IMR-90 (cell line): ENCODE measurements at regions not wholly inside any gene's neighbourhood (a gene's known extent, or its start where the extent isn't known, plus 50 kb on each side); places are given as distances from the start of the nearest gene placed in this dataset.

Experiments
- ATAC-seq: fragments of 200-7000 bp; cut with Tn5 transposase; 2 replicates; pipeline ENCODE4 v1.9.1; 2020; ENCODE audit warnings: low read depth, mild to moderate bottlenecking, moderate library complexity
- BruUV-seq: library from RNA; stranded (reverse); fragments of 400-500 nt; replicated peaks from 2 replicates; lab custom pipeline; 2021; lab: Mats Ljungman, UMichigan
- CTCF ChIA-PET: fragments of 300-600 bp; formaldehyde crosslinking; extraction: SDS; loops from one replicate; lab custom pipeline; 2021; ENCODE audit warnings: antibody characterized with exemption; lab: Yijun Ruan, JAX
- POLR2A ChIA-PET: fragments of 300-600 bp; sonication (Branson Sonifier 250); formaldehyde crosslinking; loops from one replicate; lab custom pipeline; 2022; ENCODE audit warnings: antibody characterized with exemption; ENCODE audit not compliant: unreplicated experiment; lab: Charles Lee
- DNase-seq: peaks from one replicate; pipeline ENCODE4 v3.0.0; 2013
- H2AFZ ChIP-seq: replicated peaks from 2 replicates; pipeline ENCODE3; 2013; ENCODE audit warnings: low read length, mild to moderate bottlenecking; ENCODE audit not compliant: poor library complexity
- H2AK5ac ChIP-seq: 2 replicates; pipeline ENCODE4 v1.6.1; 2013; ENCODE audit warnings: low read depth, low read length, inconsistent platforms
- H2AK9ac ChIP-seq: replicated peaks from 2 replicates; pipeline ENCODE3; 2013; ENCODE audit warnings: mild to moderate bottlenecking, low read depth, low read length, moderate library complexity; ENCODE audit not compliant: poor library complexity
- H2BK120ac ChIP-seq: 2 replicates; pipeline ENCODE4 v1.6.1; 2013; ENCODE audit warnings: low read depth, low read length, inconsistent platforms
- H2BK15ac ChIP-seq: 3 replicates; pipeline ENCODE4 v1.6.1; 2013; ENCODE audit warnings: low read depth, low read length, inconsistent platforms
- H2BK20ac ChIP-seq: 2 replicates; pipeline ENCODE4 v1.6.1; 2013; ENCODE audit warnings: low read depth, mild to moderate bottlenecking, inconsistent platforms, low read length, moderate library complexity
- H2BK5ac ChIP-seq: 2 replicates; pipeline ENCODE4 v1.6.1; 2013; ENCODE audit warnings: mild to moderate bottlenecking, low read depth, low read length, inconsistent platforms; ENCODE audit not compliant: poor library complexity, severe bottlenecking
- H3K14ac ChIP-seq: replicated peaks from 2 replicates; pipeline ENCODE4 v1.6.1; 2013; ENCODE audit warnings: low read depth, low read length, inconsistent platforms
- H3K18ac ChIP-seq: 2 replicates; pipeline ENCODE4 v1.6.1; 2013; ENCODE audit warnings: low read depth, low read length, control low read depth
- H3K23ac ChIP-seq: 2 replicates; pipeline ENCODE4 v1.6.1; 2013; ENCODE audit warnings: low read depth, low read length, inconsistent platforms
- H3K27ac ChIP-seq: 2 replicates; pipeline ENCODE4 v1.5.1; 2013; ENCODE audit warnings: mild to moderate bottlenecking, control low read depth, low read length; ENCODE audit not compliant: insufficient read depth
- H3K27me3 ChIP-seq: 2 replicates; pipeline ENCODE4 v1.6.1; 2013; ENCODE audit warnings: low read length; ENCODE audit not compliant: control insufficient read depth, insufficient read depth
- H3K36me3 ChIP-seq: 2 replicates; pipeline ENCODE4 v1.6.1; 2013; ENCODE audit warnings: low read length, mixed read lengths; ENCODE audit not compliant: control insufficient read depth, insufficient read depth
- H3K4ac ChIP-seq: 2 replicates; pipeline ENCODE4 v1.6.1; 2013; ENCODE audit warnings: low read depth, low read length, inconsistent platforms
- H3K4me1 ChIP-seq: 2 replicates; pipeline ENCODE4 v1.6.1; 2013; ENCODE audit warnings: low read length, mixed read lengths; ENCODE audit not compliant: control insufficient read depth, insufficient read depth
- H3K4me2 ChIP-seq: 2 replicates; pipeline ENCODE4 v1.6.1; 2013; ENCODE audit warnings: low read depth, mild to moderate bottlenecking, control low read depth, low read length, moderate library complexity
- H3K4me3 ChIP-seq: 2 replicates; pipeline ENCODE4 v1.5.1; 2013; ENCODE audit warnings: low read depth, mild to moderate bottlenecking, control low read depth, low read length, moderate library complexity; ENCODE audit not compliant: insufficient read depth
- H3K56ac ChIP-seq: 2 replicates; pipeline ENCODE4 v1.6.1; 2013; ENCODE audit warnings: low read length, inconsistent platforms; ENCODE audit not compliant: insufficient read depth; ENCODE audit errors: extremely low read depth
- H3K79me1 ChIP-seq, 2 experiments: 2 replicates each; pipeline ENCODE4 v1.6.1; 2013; ENCODE audit warnings: low read length in 2 of 2, inconsistent platforms in 1 of 2, low read depth in 1 of 2
- H3K9ac ChIP-seq: 2 replicates; pipeline ENCODE4 v1.6.1; 2013; ENCODE audit warnings: low read depth, low read length, control low read depth
- H3K9me1 ChIP-seq: 2 replicates; pipeline ENCODE4 v1.6.1; 2013; ENCODE audit warnings: low read length, inconsistent platforms; ENCODE audit not compliant: insufficient read depth
- H3K9me3 ChIP-seq: 2 replicates; pipeline ENCODE4 v1.6.1; 2013; ENCODE audit warnings: low read length; ENCODE audit not compliant: control insufficient read depth, insufficient read depth
- H4K20me1 ChIP-seq: 2 replicates; pipeline ENCODE4 v1.6.1; 2013; ENCODE audit warnings: low read length, inconsistent platforms; ENCODE audit not compliant: insufficient read depth
- H4K5ac ChIP-seq: 2 replicates; pipeline ENCODE4 v1.6.1; 2013; ENCODE audit warnings: mild to moderate bottlenecking, low read depth, low read length, control low read depth
- H4K8ac ChIP-seq, 2 experiments: 2 replicates each; pipeline ENCODE4 v1.6.1; 2013; ENCODE audit warnings: low read depth in 2 of 2, low read length in 2 of 2, control low read depth in 1 of 2, inconsistent platforms in 1 of 2
- H4K91ac ChIP-seq: 2 replicates; pipeline ENCODE4 v1.6.1; 2013; ENCODE audit warnings: low read depth, low read length, inconsistent platforms; ENCODE audit not compliant: insufficient read depth
- BHLHE40 ChIP-seq: fragments of 150-350 bp; IDR thresholded peaks from 2 replicates; pipeline ENCODE4 v1.6.1; 2016; ENCODE audit warnings: mild to moderate bottlenecking, low read depth, low read length
- CEBPB ChIP-seq: IDR thresholded peaks from 2 replicates; pipeline ENCODE4 v1.6.1; 2012; ENCODE audit warnings: low read depth, low read length, improper control_type of control experiment
- CHD1 ChIP-seq: IDR thresholded peaks from 2 replicates; pipeline ENCODE4 v1.6.1; 2012; ENCODE audit warnings: low read depth, low read length, improper control_type of control experiment
- ELK1 ChIP-seq: fragments of 150-350 bp; IDR thresholded peaks from 2 replicates; pipeline ENCODE4 v1.6.1; 2016; ENCODE audit warnings: low read depth, mild to moderate bottlenecking, low read length, moderate library complexity, borderline replicate concordance
- FOS ChIP-seq: fragments of 150-350 bp; IDR thresholded peaks from 2 replicates; pipeline ENCODE4 v1.6.1; 2016; ENCODE audit warnings: low read depth, low read length
- RAD21 ChIP-seq: IDR thresholded peaks from 2 replicates; pipeline ENCODE4 v1.6.1; 2012; ENCODE audit warnings: low read length, improper control_type of control experiment
- RCOR1 ChIP-seq: IDR thresholded peaks from 2 replicates; pipeline ENCODE4 v1.6.1; 2012; ENCODE audit warnings: mild to moderate bottlenecking, low read length, improper control_type of control experiment; ENCODE audit not compliant: insufficient replicate concordance
- WGBS, 2 experiments: methylation state at CpG; one replicate each; pipeline versions ENCODE4 v1.1.5 to v1.1.7; 2013; ENCODE audit warnings: missing lambda C conversion rate in 2 of 2; ENCODE audit not compliant: insufficient read length in 1 of 2; ENCODE audit errors: extremely low coverage in 2 of 2; 5-methylcytosine and 5-hydroxymethylcytosine counted together
- dilution Hi-C: fragments of 300-500 bp; cut with HindIII; formaldehyde crosslinking; loops from one replicate; pipeline ENCODE4 v1.14.3; 2018; ENCODE audit warnings: low sequenced_read_pairs; ENCODE audit not compliant: unreplicated experiment
- in situ Hi-C: fragments of 300-500 bp; cut with MboI; formaldehyde crosslinking; loops from 3 replicates; pipeline ENCODE4 v1.14.3; 2019; ENCODE audit warnings: low sequenced_read_pairs, inconsistent platforms, mixed read lengths
- intact Hi-C: fragments of 100-400 bp; cut with micrococcal nuclease; formaldehyde crosslinking; loops from 2 replicates; pipeline ENCODE4 v1.10.0; 2022

DNA sequence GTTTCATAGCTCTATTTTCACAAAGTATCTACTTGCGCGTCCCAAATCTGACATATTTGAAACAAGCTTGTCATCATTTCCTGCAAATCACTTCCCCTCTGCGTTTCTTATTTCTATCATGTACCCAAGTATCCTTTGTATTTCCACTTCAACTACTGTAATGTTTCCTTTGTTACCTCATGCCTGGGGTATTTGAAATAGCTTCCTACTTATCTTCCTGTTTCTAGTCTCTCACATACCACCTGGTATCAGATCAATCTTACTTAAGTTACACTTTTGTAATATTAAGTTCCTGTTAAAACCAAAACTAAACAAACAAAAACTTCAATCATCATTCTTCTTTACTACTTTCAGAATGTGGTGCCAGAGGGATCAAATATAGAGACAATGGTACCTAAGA lies 93.6 kb upstream of the SMAD1 start:
- in situ Hi-C loops, result no loop called here
- POLR2A ChIA-PET, result no interaction called here

More for the DNA sequence above, 93.6 kb upstream of the SMAD1 start:
- no peak overlapping the region for H3K23ac ChIP-seq
- no peak overlapping the region for H2AK9ac ChIP-seq
- H2BK15ac ChIP-seq, result no peak overlapping the region
- BruUV-seq, result no TSS peak
- no peak overlapping the region for H3K14ac ChIP-seq
- no peak overlapping the region for H3K18ac ChIP-seq
- no peak for ATAC-seq
- H3K9me3 ChIP-seq, result no peaks in the 10 kb centered on the region
- no peak overlapping the region for H2AFZ ChIP-seq
- intact Hi-C loops (no loop called here), dilution Hi-C loops (no loop called here)
- no peak overlapping the region for H3K4ac ChIP-seq
- H3K4me2 ChIP-seq, result no peak overlapping the region
- no peaks in the 10 kb centered on the region for H3K4me1 ChIP-seq
- H3K27me3 ChIP-seq, result no peaks in the 10 kb centered on the region; the same call in 1 of the 2 replicates
- no peak overlapping the region for H4K91ac ChIP-seq
- no peak overlapping the region for H2BK20ac ChIP-seq
- no peak overlapping the region for H2AK5ac ChIP-seq
- H3K9ac ChIP-seq, result no peak overlapping the region
- H2BK5ac ChIP-seq, result no peak overlapping the region
- H3K79me1 ChIP-seq, result no peaks in the 10 kb centered on the region
- no peak overlapping the region for H2BK120ac ChIP-seq
- H3K9me1 ChIP-seq, result no peaks in the 10 kb centered on the region
- CTCF ChIA-PET, result no interaction called here
- no peak overlapping the region for H4K8ac ChIP-seq
- H3K36me3 ChIP-seq, result no peaks in the 10 kb centered on the region
- H3K4me3 ChIP-seq, result no peak overlapping the region
- no peaks in the 10 kb centered on the region for H4K20me1 ChIP-seq
- H3K27ac ChIP-seq, result no peak overlapping the region
- H4K5ac ChIP-seq, result no peak overlapping the region
- no peak for DNase-seq
- no CpG with 5 or more reads among the region's 3 CpGs for WGBS, 2 experiments
- no peak overlapping the region for H3K56ac ChIP-seq
- TF ChIP-seq FOS (no peak), RAD21 (no peak), ELK1 (no peak), CEBPB (no peak), BHLHE40 (no peak), RCOR1 (no peak), CHD1 (no peak)
